CD14-positive monocyte (primary cell): ENCODE measurements at regions not wholly inside any gene's neighbourhood (a gene's known extent, or its start where the extent isn't known, plus 50 kb on each side); places are given as distances from the start of the nearest gene placed in this dataset.

ENCODE experiments used
- DNase-seq, 3 donors: peaks; one replicate each; pipeline ENCODE4 v3.0.0-alpha.2; 2011 to 2022
- H2AFZ ChIP-seq: 2 replicates; pipeline ENCODE4 v1.6.0; 2012; ENCODE audit warnings: mild to moderate bottlenecking, low read depth, low read length, inconsistent platforms; ENCODE audit not compliant: insufficient read depth, poor library complexity, severe bottlenecking
- H3K27ac ChIP-seq, 2 donors: 1 replicate in 1 of 2; 2 replicates in 1 of 2; pipeline ENCODE4 v1.5.1; 2012 to 2013; ENCODE audit warnings: low read length in 2 of 2, control low read depth in 1 of 2, inconsistent platforms in 1 of 2, low read depth in 1 of 2, mild to moderate bottlenecking in 1 of 2
- H3K27me3 ChIP-seq, 2 donors: one replicate each; pipeline versions ENCODE4 v1.6.0 to v1.6.1; 2011 to 2013; ENCODE audit warnings: low read length in 2 of 2; ENCODE audit not compliant: control insufficient read depth in 2 of 2, insufficient read depth in 2 of 2
- H3K36me3 ChIP-seq, 2 donors: replicated peaks in 1 of 2; 1 replicate in 1 of 2; 2 replicates in 1 of 2; pipeline versions ENCODE4 v1.5.1 to v1.6.1; 2012 to 2013; ENCODE audit warnings: low read length in 2 of 2, control low read depth in 1 of 2, inconsistent platforms in 1 of 2, mild to moderate bottlenecking in 1 of 2; ENCODE audit not compliant: insufficient read depth in 2 of 2, control insufficient read depth in 1 of 2
- H3K4me1 ChIP-seq, 2 donors: 1 replicate in 1 of 2; 2 replicates in 1 of 2; pipeline versions ENCODE4 v1.5.1 to v1.6.1; 2012 to 2013; ENCODE audit warnings: low read length in 2 of 2, control low read depth in 1 of 2, inconsistent platforms in 1 of 2, mild to moderate bottlenecking in 1 of 2, moderate library complexity in 1 of 2; ENCODE audit not compliant: insufficient read depth in 2 of 2, control insufficient read depth in 1 of 2
- H3K4me2 ChIP-seq: replicated peaks from 2 replicates; pipeline ENCODE3; 2012; ENCODE audit warnings: low read length, moderate library complexity, mild to moderate bottlenecking; ENCODE audit not compliant: poor library complexity, severe bottlenecking; ENCODE audit errors: extremely low read depth
- H3K4me3 ChIP-seq, 3 experiments: fragments of 200-600 bp in 1 of 3; sonication (generic) in 1 of 3; replicated peaks in 1 of 3; 1 replicate in 2 of 3; 2 replicates in 1 of 3; pipeline ENCODE4 v1.5.1; 2011 to 2013; ENCODE audit warnings: low read length in 3 of 3, mild to moderate bottlenecking in 3 of 3, control low read depth in 2 of 3, low read depth in 2 of 3, inconsistent platforms in 1 of 3, moderate library complexity in 1 of 3
- H3K79me2 ChIP-seq: 2 replicates; pipeline ENCODE4 v1.6.0; 2012; ENCODE audit warnings: mild to moderate bottlenecking, control low read depth, inconsistent platforms, low read length, moderate library complexity; ENCODE audit not compliant: insufficient read depth
- H3K9ac ChIP-seq: 2 replicates; pipeline ENCODE4 v1.6.0; 2017; ENCODE audit warnings: low read length, mild to moderate bottlenecking; ENCODE audit not compliant: insufficient read depth, poor library complexity, severe bottlenecking
- H3K9me3 ChIP-seq, 2 donors: replicated peaks in 1 of 2; 1 replicate in 1 of 2; 2 replicates in 1 of 2; pipeline versions ENCODE4 v1.5.1 to v1.6.1; 2012 to 2013; ENCODE audit warnings: low read length in 2 of 2, control low read depth in 1 of 2; ENCODE audit not compliant: control insufficient read depth in 1 of 2, insufficient read depth in 1 of 2
- H4K20me1 ChIP-seq: 2 replicates; pipeline ENCODE4 v1.6.0; 2012; ENCODE audit warnings: mild to moderate bottlenecking, low read length, control low read depth, moderate library complexity; ENCODE audit not compliant: insufficient read depth
- H3K27ac Mint-ChIP-seq, 7 donors: one replicate each; pipeline ENCODE4 v1.8.0; 2020; ENCODE audit warnings: mild to moderate bottlenecking in 7 of 7, mixed read lengths in 7 of 7, moderate library complexity in 6 of 7, inconsistent platforms in 2 of 7
- H3K27me3 Mint-ChIP-seq, 3 donors: one replicate each; pipeline ENCODE4 v1.8.0; 2021 to 2022; ENCODE audit warnings: low read depth in 3 of 3, mild to moderate bottlenecking in 3 of 3, mixed read lengths in 3 of 3, moderate library complexity in 3 of 3, inconsistent platforms in 1 of 3
- H3K36me3 Mint-ChIP-seq, 2 donors: one replicate each; pipeline ENCODE4 v1.8.0; 2020; ENCODE audit warnings: mixed read lengths in 2 of 2, inconsistent platforms in 1 of 2, mild to moderate bottlenecking in 1 of 2
- H3K4me1 Mint-ChIP-seq: one replicate; pipeline ENCODE4 v1.8.0; 2020; ENCODE audit warnings: mild to moderate bottlenecking, mixed read lengths
- H3K4me3 Mint-ChIP-seq, 2 donors: one replicate each; pipeline ENCODE4 v1.8.0; 2020; ENCODE audit warnings: mild to moderate bottlenecking in 2 of 2, mixed read lengths in 2 of 2, moderate library complexity in 1 of 2
- H3K9me3 Mint-ChIP-seq, 7 donors: one replicate each; pipeline ENCODE4 v1.8.0; 2020 to 2022; ENCODE audit warnings: mixed read lengths in 7 of 7, mild to moderate bottlenecking in 6 of 7, moderate library complexity in 6 of 7, inconsistent platforms in 2 of 7
- WGBS: methylation state at CpG from one replicate; pipeline ENCODE4 v1.1.5; 2013; ENCODE audit warnings: missing lambda C conversion rate; ENCODE audit not compliant: insufficient coverage; 5-methylcytosine and 5-hydroxymethylcytosine counted together
- intact Hi-C, 2 donors: fragments of 100-400 bp; cut with micrococcal nuclease; formaldehyde crosslinking; loops; one replicate each; pipeline versions ENCODE4 v1.15.0 to v1.15.1; 2023
- TF ChIP-seq, protein P1 (sequence below): fragments of 200-600 bp; IDR thresholded peaks from one replicate; pipeline ENCODE4 v1.8.0; 2022; ENCODE audit warnings: antibody characterized with exemption, mild to moderate bottlenecking

DNA sequence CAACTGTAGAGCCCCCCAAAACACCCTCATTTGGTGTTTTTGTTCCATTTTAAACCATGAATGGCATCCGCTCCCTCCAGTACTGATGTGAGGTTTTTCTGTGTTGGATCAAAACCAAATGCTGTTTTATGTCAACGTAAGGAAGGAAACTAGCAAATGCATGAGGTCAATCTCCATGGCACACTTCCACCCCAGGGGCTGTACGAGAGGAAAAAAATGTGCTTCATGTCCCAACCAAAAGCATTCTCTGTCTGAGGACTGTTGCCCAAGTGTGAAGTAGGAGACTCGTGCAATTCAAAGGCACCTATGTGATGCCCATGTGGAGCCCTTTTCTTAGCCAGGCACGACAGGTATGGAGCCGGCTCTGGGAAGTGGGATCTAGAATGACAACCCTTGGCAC is 180.3 kb upstream of the MKI67 start:
- H3K4me3 Mint-ChIP-seq, result no peak overlapping the region
- no peaks in the 10 kb centered on the region for H4K20me1 ChIP-seq
- H3K79me2 ChIP-seq, result no peaks in the 10 kb centered on the region
- WGBS, result 62% methylated on average over 4 of the region's 6 CpGs
- no peaks in the 10 kb centered on the region for H3K4me1 Mint-ChIP-seq
- H2AFZ ChIP-seq, result no peak overlapping the region
- no peak overlapping the region for H3K27ac Mint-ChIP-seq
- peaks cover 0 to 2% (median 1%) of the 10 kb centered on the region in 3 donors for H3K27me3 Mint-ChIP-seq
- no peak overlapping the region for H3K27ac ChIP-seq
- DNase-seq, result no peak
- no peak overlapping the region for H3K4me3 ChIP-seq
- TF ChIP-seq, protein P1, sequence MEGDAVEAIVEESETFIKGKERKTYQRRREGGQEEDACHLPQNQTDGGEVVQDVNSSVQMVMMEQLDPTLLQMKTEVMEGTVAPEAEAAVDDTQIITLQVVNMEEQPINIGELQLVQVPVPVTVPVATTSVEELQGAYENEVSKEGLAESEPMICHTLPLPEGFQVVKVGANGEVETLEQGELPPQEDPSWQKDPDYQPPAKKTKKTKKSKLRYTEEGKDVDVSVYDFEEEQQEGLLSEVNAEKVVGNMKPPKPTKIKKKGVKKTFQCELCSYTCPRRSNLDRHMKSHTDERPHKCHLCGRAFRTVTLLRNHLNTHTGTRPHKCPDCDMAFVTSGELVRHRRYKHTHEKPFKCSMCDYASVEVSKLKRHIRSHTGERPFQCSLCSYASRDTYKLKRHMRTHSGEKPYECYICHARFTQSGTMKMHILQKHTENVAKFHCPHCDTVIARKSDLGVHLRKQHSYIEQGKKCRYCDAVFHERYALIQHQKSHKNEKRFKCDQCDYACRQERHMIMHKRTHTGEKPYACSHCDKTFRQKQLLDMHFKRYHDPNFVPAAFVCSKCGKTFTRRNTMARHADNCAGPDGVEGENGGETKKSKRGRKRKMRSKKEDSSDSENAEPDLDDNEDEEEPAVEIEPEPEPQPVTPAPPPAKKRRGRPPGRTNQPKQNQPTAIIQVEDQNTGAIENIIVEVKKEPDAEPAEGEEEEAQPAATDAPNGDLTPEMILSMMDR, result no peak
- no peaks in the 10 kb centered on the region for H3K36me3 ChIP-seq
- H3K36me3 Mint-ChIP-seq, result no peaks in the 10 kb centered on the region
- peaks cover under 1 to 9% (median 5%) of the 10 kb centered on the region in 7 donors for H3K9me3 Mint-ChIP-seq
- no peaks in the 10 kb centered on the region for H3K27me3 ChIP-seq
- H3K9ac ChIP-seq, result no peak overlapping the region
- no peaks in the 10 kb centered on the region for H3K9me3 ChIP-seq
- intact Hi-C loops, result no loop called here
- no peaks in the 10 kb centered on the region for H3K4me1 ChIP-seq
- H3K4me2 ChIP-seq, result no peak overlapping the region

- no peaks in the 10 kb centered on the region for H3K4me1 ChIP-seq
- H3K36me3 ChIP-seq, result no peaks in the 10 kb centered on the region
- intact Hi-C loops, result no loop called here
- H4K20me1 ChIP-seq, result no peaks in the 10 kb centered on the region
- H3K9me3 ChIP-seq, result no peaks in the 10 kb centered on the region
- Mint-ChIP-seq H3K27ac (no peak overlapping the region), H3K4me1 (no peaks in the 10 kb centered on the region), H3K36me3 (no peaks in the 10 kb centered on the region), H3K27me3 (peaks cover 0 to 2% (median 1%) of the 10 kb centered on the region in 3 donors), H3K9me3 (peaks cover 0 to 5% (median 2%) of the 10 kb centered on the region in 7 donors), H3K4me3 (no peak overlapping the region)
- H3K27me3 ChIP-seq, result no peaks in the 10 kb centered on the region
- no peak overlapping the region for H3K4me2 ChIP-seq
- H3K4me3 ChIP-seq, result no peak overlapping the region
- no peaks in the 10 kb centered on the region for H3K79me2 ChIP-seq
- no CpG with 5 or more reads among the region's 2 CpGs for WGBS
- no peak for DNase-seq
- H3K27ac ChIP-seq, result no peak overlapping the region
- no peak overlapping the region for H2AFZ ChIP-seq
- no peak overlapping the region for H3K9ac ChIP-seq
- TF ChIP-seq, protein P1, result no peak
These were observed 180.7 kb upstream of the MKI67 start for GRCh38 chr10:128306966-128307365.
